Thyroid gland (tissue), 4 donors: ENCODE measurements at regions not wholly inside any gene's neighbourhood (a gene's known extent, or its start where the extent isn't known, plus 50 kb on each side); places are given as distances from the start of the nearest gene placed in this dataset.

Experiments used
- DNase-seq, 2 donors: peaks; one replicate each; pipeline ENCODE4 v3.0.0-alpha.2; 2019
- H3K27ac ChIP-seq, 3 donors: fragments of 200-600 bp; sonication (generic); 1 replicate in 2 of 3; 2 replicates in 1 of 3; pipeline ENCODE4 v1.5.1; 2016 to 2019; ENCODE audit warnings: mild to moderate bottlenecking in 1 of 3, moderate library complexity in 1 of 3
- H3K27me3 ChIP-seq: fragments of 200-600 bp; sonication (generic); one replicate; pipeline ENCODE4 v1.5.1; 2019
- H3K36me3 ChIP-seq, 2 donors: fragments of 200-600 bp; sonication (generic); one replicate each; pipeline ENCODE4 v1.5.1; 2016 to 2019
- H3K4me1 ChIP-seq, 2 donors: fragments of 200-600 bp; sonication (generic); one replicate each; pipeline ENCODE4 v1.5.1; 2017 to 2019
- H3K4me3 ChIP-seq, 3 donors: fragments of 200-600 bp; sonication (generic); replicated peaks in 1 of 3; 1 replicate in 2 of 3; 2 replicates in 1 of 3; pipeline ENCODE4 v1.5.1; 2016; ENCODE audit warnings: mild to moderate bottlenecking in 1 of 3
- H3K9me3 ChIP-seq: fragments of 200-600 bp; sonication (generic); one replicate; pipeline ENCODE4 v1.5.1; 2017
- POLR2A ChIP-seq, 2 donors: fragments of 450-650 bp; IDR thresholded peaks; one replicate each; pipeline ENCODE4 v1.6.1; 2017; ENCODE audit warnings: antibody characterized with exemption in 2 of 2, mild to moderate bottlenecking in 2 of 2, moderate library complexity in 1 of 2
- WGBS, 2 donors: methylation state at CpG; one replicate each; pipeline ENCODE4 v1.1.5; 2017; 5-methylcytosine and 5-hydroxymethylcytosine counted together
- intact Hi-C: fragments of 100-400 bp; cut with DNase I; formaldehyde crosslinking; loops from one replicate; pipeline ENCODE4 v1.15.1; 2023
- TF ChIP-seq, protein P1 (sequence below), 6 experiments: fragments of 200-600 bp in 3 of 6; fragments of 450-650 bp in 3 of 6; sonication (generic) in 3 of 6; IDR thresholded peaks; one replicate each; pipeline ENCODE4 v1.5.1; 2016 to 2019; ENCODE audit warnings: antibody characterized with exemption in 6 of 6, mild to moderate bottlenecking in 2 of 6, inconsistent platforms in 1 of 6, moderate library complexity in 1 of 6

DNA sequence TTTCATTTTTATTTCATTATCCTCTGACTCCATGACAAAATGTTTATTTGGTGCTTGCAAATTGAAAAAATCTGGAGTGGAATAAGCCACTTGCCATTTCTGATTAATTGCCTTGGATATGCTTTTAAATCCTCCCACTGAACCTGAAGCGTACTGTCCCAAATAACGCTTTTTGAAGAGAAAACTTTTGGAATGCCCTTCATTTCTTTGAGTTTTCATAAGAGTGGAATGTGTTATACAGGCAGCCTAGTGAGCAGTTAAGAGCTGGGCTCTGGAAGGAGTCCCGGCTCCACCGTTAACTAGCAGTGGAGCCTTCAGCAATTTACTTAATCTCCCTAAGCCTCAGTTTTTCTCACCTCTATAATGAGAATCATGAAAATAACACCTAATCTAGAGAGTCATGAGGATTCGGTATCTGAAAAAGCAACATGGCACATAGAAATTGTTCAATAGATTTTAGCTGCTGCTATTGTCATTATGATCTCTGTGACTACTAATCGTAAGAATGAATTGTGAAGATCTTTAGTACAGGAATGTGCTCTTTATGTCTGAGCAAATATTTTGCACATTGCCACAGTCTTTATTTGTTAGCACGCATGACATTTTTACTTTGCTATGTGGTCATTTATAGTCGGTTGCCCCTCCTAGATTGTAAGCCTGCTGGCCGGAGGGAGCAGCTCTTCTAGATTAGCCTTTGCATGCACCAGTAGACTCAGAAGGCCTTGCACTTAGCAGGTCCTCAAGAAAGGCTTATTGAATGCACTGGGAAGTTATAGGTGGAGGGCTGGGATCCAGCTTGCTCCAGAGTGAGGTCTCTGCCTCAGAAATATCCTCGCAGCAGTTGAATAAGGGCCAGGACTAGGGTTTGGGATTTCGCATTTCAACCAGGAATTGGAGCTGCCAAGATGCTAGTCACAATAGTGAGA, 59.4 kb downstream of the PLCE1 start:
- H3K9me3 ChIP-seq, result no peaks in the 10 kb centered on the region
- WGBS, 2 donors, result 26 to 30% methylated on average over 11 of the region's 11 CpGs
- peaks cover 14 to 24% of the 10 kb centered on the region in 2 donors for H3K4me1 ChIP-seq
- H3K27ac ChIP-seq, result peak overlapping the region; percentile 0 to 39 (median 25)
- no peak for TF ChIP-seq POLR2A (IDR thresholded peaks at IDR 0.05)
- TF ChIP-seq, protein P1, sequence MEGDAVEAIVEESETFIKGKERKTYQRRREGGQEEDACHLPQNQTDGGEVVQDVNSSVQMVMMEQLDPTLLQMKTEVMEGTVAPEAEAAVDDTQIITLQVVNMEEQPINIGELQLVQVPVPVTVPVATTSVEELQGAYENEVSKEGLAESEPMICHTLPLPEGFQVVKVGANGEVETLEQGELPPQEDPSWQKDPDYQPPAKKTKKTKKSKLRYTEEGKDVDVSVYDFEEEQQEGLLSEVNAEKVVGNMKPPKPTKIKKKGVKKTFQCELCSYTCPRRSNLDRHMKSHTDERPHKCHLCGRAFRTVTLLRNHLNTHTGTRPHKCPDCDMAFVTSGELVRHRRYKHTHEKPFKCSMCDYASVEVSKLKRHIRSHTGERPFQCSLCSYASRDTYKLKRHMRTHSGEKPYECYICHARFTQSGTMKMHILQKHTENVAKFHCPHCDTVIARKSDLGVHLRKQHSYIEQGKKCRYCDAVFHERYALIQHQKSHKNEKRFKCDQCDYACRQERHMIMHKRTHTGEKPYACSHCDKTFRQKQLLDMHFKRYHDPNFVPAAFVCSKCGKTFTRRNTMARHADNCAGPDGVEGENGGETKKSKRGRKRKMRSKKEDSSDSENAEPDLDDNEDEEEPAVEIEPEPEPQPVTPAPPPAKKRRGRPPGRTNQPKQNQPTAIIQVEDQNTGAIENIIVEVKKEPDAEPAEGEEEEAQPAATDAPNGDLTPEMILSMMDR (IDR thresholded peaks at IDR 0.05), result peak in 2 of 6 experiments; percentile 27 to 48
- no peaks in the 10 kb centered on the region for H3K36me3 ChIP-seq
- DNase-seq, result peak; percentile 66 to 72
- intact Hi-C loops, result no loop called here
- H3K4me3 ChIP-seq, result no peak overlapping the region
- H3K27me3 ChIP-seq, result no peaks in the 10 kb centered on the region

DNA sequence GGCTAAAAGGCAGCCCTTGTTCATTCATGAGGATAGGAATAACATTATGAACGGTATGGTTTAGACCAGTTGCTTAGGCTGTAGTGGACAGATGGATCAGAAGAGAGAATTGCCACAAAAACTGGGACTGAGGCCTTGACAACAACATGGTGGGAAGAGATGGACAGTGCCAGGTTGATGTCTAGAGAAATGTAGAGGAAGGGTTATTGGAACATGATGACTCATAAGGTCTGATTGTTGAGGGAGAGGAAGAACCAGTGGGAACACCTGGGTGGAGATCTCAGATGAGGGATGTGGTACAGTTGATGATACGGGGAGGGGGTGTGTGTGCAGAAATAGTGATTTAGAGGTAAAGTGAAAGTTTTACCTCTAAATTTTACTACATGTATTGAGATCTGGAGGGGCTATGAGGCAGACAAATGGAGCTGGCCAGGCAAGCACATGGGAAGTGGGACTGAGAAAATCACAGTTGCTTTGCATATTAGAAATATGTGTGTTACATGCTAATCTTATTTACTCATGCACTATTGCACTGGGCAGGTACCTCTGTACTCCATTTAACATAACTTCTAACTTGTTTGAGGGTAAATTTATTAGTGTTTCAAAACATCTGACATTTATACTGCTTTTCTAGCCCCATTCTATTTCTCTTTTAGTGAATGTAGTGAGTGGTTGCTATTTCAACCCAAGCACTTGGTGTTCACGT, 65.6 kb downstream of the PLCE1 start:
- intact Hi-C loops, result no loop called here

DNA sequence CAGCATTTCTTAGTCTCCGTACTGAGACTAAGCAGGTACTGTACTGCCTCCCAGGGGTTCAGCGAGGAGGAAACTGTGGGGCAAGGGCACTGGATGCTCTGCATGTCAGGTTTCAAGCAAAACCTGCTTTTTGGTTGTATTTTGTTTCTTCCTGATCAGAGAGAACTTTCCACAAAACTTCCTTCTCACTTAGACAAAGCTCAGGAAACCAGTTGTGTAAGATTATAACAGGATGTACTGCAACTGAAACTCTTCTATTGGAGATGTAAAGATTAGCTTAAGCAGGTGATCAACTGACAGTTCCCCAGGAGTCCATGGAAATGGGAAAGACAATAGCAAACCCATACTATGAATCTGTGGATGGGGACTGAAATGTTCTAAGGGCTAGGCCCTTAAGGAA, 67.3 kb downstream of the PLCE1 start:
- Histone ChIP-seq H3K36me3 (no peaks in the 10 kb centered on the region), H3K9me3 (no peaks in the 10 kb centered on the region), H3K27me3 (no peaks in the 10 kb centered on the region), H3K4me3 (no peak overlapping the region), H3K4me1 (no peaks in the 10 kb centered on the region), H3K27ac (no peak overlapping the region)
- no peak for DNase-seq
- intact Hi-C loops, result no loop called here
- 95 to 100% methylated on average over 2 of the region's 2 CpGs for WGBS, 2 donors
- TF ChIP-seq, protein P1 (IDR thresholded peaks at IDR 0.05), result no peak
- no peak for TF ChIP-seq POLR2A (IDR thresholded peaks at IDR 0.05)

More for the DNA sequence above, 65.6 kb downstream of the PLCE1 start:
- Histone ChIP-seq H3K9me3 (no peaks in the 10 kb centered on the region), H3K4me1 (peaks cover under 1 to 2% of the 10 kb centered on the region in 2 donors), H3K27ac (no peak overlapping the region), H3K4me3 (no peak overlapping the region), H3K27me3 (no peaks in the 10 kb centered on the region), H3K36me3 (no peaks in the 10 kb centered on the region)
- 91 to 97% methylated on average over 3 of the region's 3 CpGs for WGBS, 2 donors
- DNase-seq, result no peak
- TF ChIP-seq, protein P1 (IDR thresholded peaks at IDR 0.05), result no peak
- TF ChIP-seq POLR2A (IDR thresholded peaks at IDR 0.05), result no peak

DNA sequence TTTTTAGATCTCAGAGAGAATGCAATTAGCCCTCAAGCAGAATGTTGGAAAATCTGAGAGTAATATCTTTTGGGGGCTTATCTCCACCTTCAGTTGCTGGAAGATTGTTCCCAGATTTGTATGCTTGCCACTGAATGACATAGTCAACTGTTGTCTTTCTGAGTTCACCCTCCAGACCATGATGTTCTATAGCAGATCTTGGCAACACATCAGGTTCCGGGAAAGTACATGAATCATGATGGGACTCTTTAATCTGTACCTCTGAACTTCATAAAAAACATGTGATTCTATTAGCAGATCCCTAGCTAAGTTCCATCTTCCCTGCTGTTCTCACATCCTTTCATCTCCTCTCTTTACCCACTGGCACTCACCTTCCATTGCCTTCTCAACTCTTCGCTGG, 68.9 kb downstream of the PLCE1 start:
- Histone ChIP-seq H3K4me3 (no peak overlapping the region), H3K27me3 (no peaks in the 10 kb centered on the region), H3K4me1 (no peaks in the 10 kb centered on the region), H3K9me3 (no peaks in the 10 kb centered on the region), H3K27ac (no peak overlapping the region), H3K36me3 (no peaks in the 10 kb centered on the region)
- intact Hi-C loops, result no loop called here
- TF ChIP-seq POLR2A (IDR thresholded peaks at IDR 0.05), result no peak
- TF ChIP-seq, protein P1 (IDR thresholded peaks at IDR 0.05), result no peak
- 97 to 98% methylated on average over 2 of the region's 2 CpGs for WGBS, 2 donors
- DNase-seq, result no peak

DNA sequence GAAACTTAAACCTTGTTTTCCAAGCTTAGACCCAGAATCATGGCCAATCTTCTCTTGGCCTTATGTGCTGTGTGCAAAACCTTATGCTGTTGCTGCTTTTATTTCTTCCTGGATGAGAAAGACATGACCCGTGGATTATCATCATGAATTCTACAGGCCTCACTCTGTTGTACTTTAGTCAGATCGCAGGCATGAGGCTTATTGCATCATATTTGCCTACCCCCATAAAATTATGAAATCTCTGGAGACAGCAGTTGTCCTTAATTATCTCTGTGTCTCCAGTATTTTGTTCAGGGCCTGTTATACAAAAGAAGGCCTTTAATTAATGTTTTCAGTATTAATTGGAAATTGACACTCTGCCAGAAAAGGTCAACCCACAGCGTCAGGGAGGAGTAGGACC, 71.6 kb downstream of the PLCE1 start:
- Histone ChIP-seq H3K4me1 (no peaks in the 10 kb centered on the region), H3K4me3 (no peak overlapping the region), H3K9me3 (no peaks in the 10 kb centered on the region), H3K36me3 (no peaks in the 10 kb centered on the region), H3K27me3 (no peaks in the 10 kb centered on the region), H3K27ac (no peak overlapping the region)
- 76 to 81% methylated on average over 3 of the region's 3 CpGs for WGBS, 2 donors
- TF ChIP-seq, protein P1 (IDR thresholded peaks at IDR 0.05), result no peak
- TF ChIP-seq POLR2A (IDR thresholded peaks at IDR 0.05), result no peak
- DNase-seq, result no peak
- intact Hi-C loops, result no loop called here
